ENCODE measurements at regions not wholly inside any gene's neighbourhood (a gene's known extent, or its start where the extent isn't known, plus 50 kb on each side); places are given as distances from the start of the nearest gene placed in this dataset.

GRCh38 chr4:151952711-151953254 is 192.0 kb upstream of the GATB start:
- Histone ChIP-seq H3K36me3 (replicated peaks) (no peaks in the 10 kb centered on the region), H3K27me3 (replicated peaks) (no peaks in the 10 kb centered on the region), H3K27ac (no peak overlapping the region), H3K4me3 (ENCODE audit: low read depth, low read length) (no peak overlapping the region)
- in situ Hi-C loops (cut with HindIII; ENCODE audit: low pct_ligation_motif_present, low sequenced_read_pairs) = no loop called here
- DNase-seq = no peak
- no peak for TF ChIP-seq CTCF (IDR thresholded peaks at IDR 0.05; ENCODE audit: low read depth, low read length, missing control alignments)

- TF ChIP-seq CTCF (IDR thresholded peaks at IDR 0.05; ENCODE audit: low read depth, low read length, missing control alignments) = no peak
- H3K4me3 ChIP-seq (ENCODE audit: low read depth, low read length) = no peak overlapping the region
Observed at GRCh38 chr4:151952137-151952536, 191.3 kb upstream of the GATB start.

GRCh38 chr4:151951671-151952050 is 190.9 kb upstream of the GATB start:
- no peak for DNase-seq
- TF ChIP-seq CTCF (IDR thresholded peaks at IDR 0.05; ENCODE audit: low read depth, low read length, missing control alignments) = no peak
- Histone ChIP-seq H3K27me3 (replicated peaks) (no peaks in the 10 kb centered on the region), H3K27ac (no peak overlapping the region), H3K4me3 (ENCODE audit: low read depth, low read length) (no peak overlapping the region), H3K36me3 (replicated peaks) (no peaks in the 10 kb centered on the region)
- in situ Hi-C loops (cut with HindIII; ENCODE audit: low pct_ligation_motif_present, low sequenced_read_pairs) = no loop called here

More at GRCh38 chr4:151952137-151952536, 191.3 kb upstream of the GATB start:
- in situ Hi-C loops (cut with HindIII; ENCODE audit: low pct_ligation_motif_present, low sequenced_read_pairs) = no loop called here
- no peaks in the 10 kb centered on the region for H3K27me3 ChIP-seq (replicated peaks)
- H3K27ac ChIP-seq = no peak overlapping the region
- no peaks in the 10 kb centered on the region for H3K36me3 ChIP-seq (replicated peaks)
- no peak for DNase-seq

- Histone ChIP-seq H3K27me3 (replicated peaks) (no peaks in the 10 kb centered on the region), H3K27ac (no peak overlapping the region), H3K4me3 (ENCODE audit: low read depth, low read length) (no peak overlapping the region), H3K36me3 (replicated peaks) (no peaks in the 10 kb centered on the region)
- TF ChIP-seq CTCF (IDR thresholded peaks at IDR 0.05; ENCODE audit: low read depth, low read length, missing control alignments) = no peak
- in situ Hi-C loops (cut with HindIII; ENCODE audit: low pct_ligation_motif_present, low sequenced_read_pairs) = no loop called here
- no peak for DNase-seq
Observed at GRCh38 chr4:151950993-151951670, 190.3 kb upstream of the GATB start.

DNA sequence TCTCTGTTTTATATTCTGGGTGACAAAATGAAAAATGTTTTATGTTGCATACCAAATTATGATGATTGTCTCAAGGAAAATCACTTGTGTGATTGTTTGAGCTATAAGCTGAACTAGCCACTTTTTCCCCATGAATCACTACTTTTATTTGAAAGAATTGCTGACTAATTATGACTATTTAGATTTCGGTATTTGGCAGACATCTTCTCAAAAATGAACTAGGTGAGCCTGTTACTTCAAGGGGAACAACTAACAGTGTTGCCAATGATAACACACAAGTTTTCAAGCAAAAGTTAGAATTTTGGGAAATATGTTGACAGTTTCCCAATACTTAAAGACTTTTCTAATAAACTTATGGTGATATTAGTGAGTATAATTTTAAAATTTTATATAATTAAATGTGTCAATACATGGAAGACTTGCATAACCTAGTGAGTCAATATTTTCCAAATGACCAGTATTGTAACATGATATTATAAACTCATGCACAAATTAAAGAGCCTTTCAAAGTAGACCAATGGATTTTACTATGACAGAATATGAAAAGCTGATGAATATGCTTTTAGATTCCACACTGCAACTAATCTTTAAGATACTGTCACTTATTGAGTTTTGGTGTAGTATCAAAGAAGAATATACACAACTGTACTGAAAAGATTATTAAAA is 187.7 kb upstream of the GATB start:
- H3K36me3 ChIP-seq (replicated peaks) = no peaks in the 10 kb centered on the region
- H3K27ac ChIP-seq = no peak overlapping the region
- no peak overlapping the region for H3K4me3 ChIP-seq (ENCODE audit: low read depth, low read length)
- no peaks in the 10 kb centered on the region for H3K27me3 ChIP-seq (replicated peaks)
- DNase-seq = no peak
- TF ChIP-seq CTCF (IDR thresholded peaks at IDR 0.05; ENCODE audit: low read depth, low read length, missing control alignments) = no peak
- in situ Hi-C loops (cut with HindIII; ENCODE audit: low pct_ligation_motif_present, low sequenced_read_pairs) = no loop called here
